ENCODE measurements at regions not wholly inside any gene's neighbourhood (a gene's known extent, or its start where the extent isn't known, plus 50 kb on each side); places are given as distances from the start of the nearest gene placed in this dataset.

- H4K20me1 ChIP-seq (ENCODE audit: low read depth): no peaks in the 10 kb centered on the region
- H3K4me2 ChIP-seq: no peak overlapping the region
- no peak overlapping the region for H3K9ac ChIP-seq
- no peaks in the 10 kb centered on the region for H3K79me2 ChIP-seq (ENCODE audit: low read depth)
- H3K36me3 ChIP-seq: no peaks in the 10 kb centered on the region
- no peaks in the 10 kb centered on the region for H3K9me3 Mint-ChIP-seq
- no peaks in the 10 kb centered on the region for H3K4me1 ChIP-seq
- TF ChIP-seq EZH2phosphoT487 (IDR thresholded peaks at IDR 0.05) (no peak), CTCF (IDR thresholded peaks at IDR 0.05) (no peak), EZH2 (IDR thresholded peaks at IDR 0.05) (no peak)
- no peak overlapping the region for H3K4me3 ChIP-seq
- H3K4me3 Mint-ChIP-seq: no peak overlapping the region
- H3K9me3 ChIP-seq (ENCODE audit: low read depth): no peaks in the 10 kb centered on the region
- peaks cover 2% of the 10 kb centered on the region for H3K4me1 Mint-ChIP-seq
- H3F3A ChIP-seq (ENCODE audit: low read depth): no peaks in the 10 kb centered on the region
- no peak overlapping the region for H3K27ac Mint-ChIP-seq
- no peaks in the 10 kb centered on the region for H3K27me3 ChIP-seq
- H3K27ac ChIP-seq: no peak overlapping the region
- H3K27me3 Mint-ChIP-seq (ENCODE audit: insufficient read depth, low read depth): no peaks in the 10 kb centered on the region
- H2AFZ ChIP-seq (replicated peaks): no peak overlapping the region
- no peak for DNase-seq (ENCODE audit: low spot score)
- no peaks in the 10 kb centered on the region for H3K36me3 Mint-ChIP-seq
Measured at GRCh38 chr7:84674236-84674913, 479.8 kb upstream of the SEMA3A start.

GRCh38 chr7:84669177-84669732 is 474.7 kb upstream of the SEMA3A start:
- Histone ChIP-seq H3K27ac (no peak overlapping the region), H3K4me3 (no peak overlapping the region), H3K79me2 (ENCODE audit: low read depth) (no peaks in the 10 kb centered on the region), H2AFZ (replicated peaks) (no peak overlapping the region), H3K4me1 (no peaks in the 10 kb centered on the region), H3K4me2 (no peak overlapping the region), H4K20me1 (ENCODE audit: low read depth) (no peaks in the 10 kb centered on the region), H3K9me3 (ENCODE audit: low read depth) (no peaks in the 10 kb centered on the region), H3K27me3 (no peaks in the 10 kb centered on the region), H3K36me3 (no peaks in the 10 kb centered on the region), H3K9ac (no peak overlapping the region), H3F3A (ENCODE audit: low read depth) (no peaks in the 10 kb centered on the region)
- no peaks in the 10 kb centered on the region for H3K27me3 Mint-ChIP-seq (ENCODE audit: insufficient read depth, low read depth)
- H3K27ac Mint-ChIP-seq: no peak overlapping the region
- no peak for DNase-seq (ENCODE audit: low spot score)
- no peak for TF ChIP-seq EZH2 (IDR thresholded peaks at IDR 0.05)
- TF ChIP-seq CTCF (IDR thresholded peaks at IDR 0.05): no peak
- TF ChIP-seq EZH2phosphoT487 (IDR thresholded peaks at IDR 0.05): no peak
- H3K4me3 Mint-ChIP-seq: no peak overlapping the region
- H3K36me3 Mint-ChIP-seq: no peaks in the 10 kb centered on the region
- H3K4me1 Mint-ChIP-seq: peaks cover 3% of the 10 kb centered on the region
- no peaks in the 10 kb centered on the region for H3K9me3 Mint-ChIP-seq

- no peak overlapping the region for H3K4me3 Mint-ChIP-seq
- H3K9me3 Mint-ChIP-seq: no peaks in the 10 kb centered on the region
- no peak overlapping the region for H3K27ac Mint-ChIP-seq
- H3K27ac ChIP-seq: no peak overlapping the region
- H3K9me3 ChIP-seq (ENCODE audit: low read depth): no peaks in the 10 kb centered on the region
- H3K27me3 Mint-ChIP-seq (ENCODE audit: insufficient read depth, low read depth): no peaks in the 10 kb centered on the region
- no peaks in the 10 kb centered on the region for H3F3A ChIP-seq (ENCODE audit: low read depth)
- peaks cover 3% of the 10 kb centered on the region for H3K4me1 Mint-ChIP-seq
- TF ChIP-seq CTCF (IDR thresholded peaks at IDR 0.05) (no peak), EZH2 (IDR thresholded peaks at IDR 0.05) (no peak), EZH2phosphoT487 (IDR thresholded peaks at IDR 0.05) (no peak)
- no peak overlapping the region for H3K9ac ChIP-seq
- no peaks in the 10 kb centered on the region for H4K20me1 ChIP-seq (ENCODE audit: low read depth)
- H3K4me1 ChIP-seq: no peaks in the 10 kb centered on the region
- H3K36me3 ChIP-seq: no peaks in the 10 kb centered on the region
- no peak for DNase-seq (ENCODE audit: low spot score)
- no peak overlapping the region for H3K4me2 ChIP-seq
- H3K36me3 Mint-ChIP-seq: no peaks in the 10 kb centered on the region
- no peak overlapping the region for H2AFZ ChIP-seq (replicated peaks)
- no peak overlapping the region for H3K4me3 ChIP-seq
- no peaks in the 10 kb centered on the region for H3K79me2 ChIP-seq (ENCODE audit: low read depth)
- H3K27me3 ChIP-seq: no peaks in the 10 kb centered on the region
Measured at GRCh38 chr7:84668116-84668515, 473.5 kb upstream of the SEMA3A start.

Measured in neural progenitor cell (in vitro differentiated cells).